ENCODE measurements at regions not wholly inside any gene's neighbourhood (a gene's known extent, or its start where the extent isn't known, plus 50 kb on each side); places are given as distances from the start of the nearest gene placed in this dataset.

DNA sequence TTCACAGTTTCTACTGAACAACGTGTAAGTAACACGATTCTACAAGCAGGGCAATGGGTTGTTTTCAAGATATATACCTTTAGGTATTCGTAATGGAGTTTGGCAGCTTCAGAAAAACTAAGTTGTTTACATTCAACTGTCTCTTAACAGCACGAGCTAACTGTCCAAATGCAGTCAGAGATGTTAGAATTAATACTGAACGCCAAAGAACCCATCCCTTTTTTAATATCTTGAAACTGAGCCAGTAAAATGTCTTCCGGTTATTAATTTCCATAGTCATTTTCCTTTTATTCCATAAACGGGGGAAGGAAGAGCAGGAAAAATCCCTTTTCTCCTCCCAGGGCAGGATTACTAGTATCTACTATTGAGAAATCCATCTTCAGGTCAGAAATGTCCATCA, 129.0 kb upstream of the THBS1 start:
- TF ChIP-seq, protein P1, sequence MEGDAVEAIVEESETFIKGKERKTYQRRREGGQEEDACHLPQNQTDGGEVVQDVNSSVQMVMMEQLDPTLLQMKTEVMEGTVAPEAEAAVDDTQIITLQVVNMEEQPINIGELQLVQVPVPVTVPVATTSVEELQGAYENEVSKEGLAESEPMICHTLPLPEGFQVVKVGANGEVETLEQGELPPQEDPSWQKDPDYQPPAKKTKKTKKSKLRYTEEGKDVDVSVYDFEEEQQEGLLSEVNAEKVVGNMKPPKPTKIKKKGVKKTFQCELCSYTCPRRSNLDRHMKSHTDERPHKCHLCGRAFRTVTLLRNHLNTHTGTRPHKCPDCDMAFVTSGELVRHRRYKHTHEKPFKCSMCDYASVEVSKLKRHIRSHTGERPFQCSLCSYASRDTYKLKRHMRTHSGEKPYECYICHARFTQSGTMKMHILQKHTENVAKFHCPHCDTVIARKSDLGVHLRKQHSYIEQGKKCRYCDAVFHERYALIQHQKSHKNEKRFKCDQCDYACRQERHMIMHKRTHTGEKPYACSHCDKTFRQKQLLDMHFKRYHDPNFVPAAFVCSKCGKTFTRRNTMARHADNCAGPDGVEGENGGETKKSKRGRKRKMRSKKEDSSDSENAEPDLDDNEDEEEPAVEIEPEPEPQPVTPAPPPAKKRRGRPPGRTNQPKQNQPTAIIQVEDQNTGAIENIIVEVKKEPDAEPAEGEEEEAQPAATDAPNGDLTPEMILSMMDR (IDR thresholded peaks at IDR 0.05; ENCODE audit: low read length): no peak
- TF ChIP-seq EZH2 (optimal IDR thresholded peaks at IDR 0.05; ENCODE audit: low read depth, low read length): no peak

Data from MM.1S (cell line).